Gastroesophageal sphincter (tissue), 3 donors: ENCODE measurements at regions not wholly inside any gene's neighbourhood (a gene's known extent, or its start where the extent isn't known, plus 50 kb on each side); places are given as distances from the start of the nearest gene placed in this dataset.

ENCODE experiments used
- CTCF ChIP-seq, 4 experiments: fragments of 200-600 bp in 2 of 4; fragments of 450-650 bp in 2 of 4; sonication (generic) in 1 of 4; IDR thresholded peaks; one replicate each; pipeline ENCODE4 v1.5.1; 2017 to 2019; ENCODE audit warnings: antibody characterized with exemption in 4 of 4, mild to moderate bottlenecking in 2 of 4, moderate library complexity in 2 of 4
- POLR2A ChIP-seq, 2 donors: fragments of 450-650 bp; IDR thresholded peaks; one replicate each; pipeline ENCODE4 v1.6.1; 2017; ENCODE audit warnings: antibody characterized with exemption in 2 of 2, mild to moderate bottlenecking in 2 of 2, moderate library complexity in 1 of 2
- POLR2AphosphoS5 ChIP-seq: sonication (generic); formaldehyde crosslinking; IDR thresholded peaks from one replicate; pipeline ENCODE4 v1.6.1; 2017; ENCODE audit warnings: antibody characterized with exemption

DNA sequence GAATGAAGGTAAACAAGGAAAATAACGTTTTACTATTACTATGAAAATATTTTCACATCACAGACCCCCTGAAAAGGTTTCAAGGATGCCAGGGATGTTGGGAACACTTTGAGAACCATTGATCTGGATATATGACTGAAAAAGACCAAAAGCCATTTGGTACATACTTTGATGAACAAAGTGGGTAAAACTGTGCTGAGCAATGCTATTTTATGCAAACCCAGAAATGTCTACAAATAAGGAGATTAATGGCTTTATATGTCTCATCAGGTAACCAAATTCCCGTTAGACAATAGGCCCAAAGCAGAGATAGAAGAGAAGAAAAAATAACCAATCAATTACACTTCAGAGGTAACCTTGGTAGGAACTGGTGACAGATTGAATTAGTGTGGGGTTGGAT lies 101.4 kb upstream of the CNKSR3 start:
- no peak for TF ChIP-seq POLR2A (IDR thresholded peaks at IDR 0.05)
- no peak for TF ChIP-seq CTCF (IDR thresholded peaks at IDR 0.05)
- no peak for TF ChIP-seq POLR2AphosphoS5
